ENCODE measurements at regions not wholly inside any gene's neighbourhood (a gene's known extent, or its start where the extent isn't known, plus 50 kb on each side); places are given as distances from the start of the nearest gene placed in this dataset.

GRCh38 chr13:91017669-91018053, 329.8 kb upstream of the MIR17HG start:
- ATAC-seq (ENCODE audit: low read depth) (no peak), DNase-seq (no peak)
- CTCF ChIA-PET = no interaction called here
- no peak for TF ChIP-seq CTCF (IDR thresholded peaks at IDR 0.05)
- intact Hi-C loops (cut with micrococcal nuclease) = no loop called here
- no peaks in the 10 kb centered on the region for H3K36me3 Mint-ChIP-seq (ENCODE audit: low read depth)
- H3K27ac Mint-ChIP-seq = no peak overlapping the region
- H3K4me1 Mint-ChIP-seq = no peaks in the 10 kb centered on the region
- POLR2A ChIA-PET = no interaction called here
- no peaks in the 10 kb centered on the region for H3K9me3 Mint-ChIP-seq
- H3K4me3 Mint-ChIP-seq = no peak overlapping the region
- H3K27me3 Mint-ChIP-seq = no peaks in the 10 kb centered on the region

- H3K27me3 Mint-ChIP-seq = no peaks in the 10 kb centered on the region
- H3K9me3 Mint-ChIP-seq = no peaks in the 10 kb centered on the region
- no peaks in the 10 kb centered on the region for H3K36me3 Mint-ChIP-seq (ENCODE audit: low read depth)
- H3K27ac Mint-ChIP-seq = no peak overlapping the region
- DNase-seq (no peak), ATAC-seq (ENCODE audit: low read depth) (no peak)
- H3K4me3 Mint-ChIP-seq = no peak overlapping the region
- CTCF ChIA-PET = no interaction called here
- POLR2A ChIA-PET = no interaction called here
- H3K4me1 Mint-ChIP-seq = no peaks in the 10 kb centered on the region
- no peak for TF ChIP-seq CTCF (IDR thresholded peaks at IDR 0.05)
- intact Hi-C loops (cut with micrococcal nuclease) = loop anchor here (1.0 kb wide), 1 partner anchor 18 kb away; no protein-coding TSS in a partner anchor
These were observed 326.9 kb upstream of the MIR17HG start for GRCh38 chr13:91020461-91021034.

GRCh38 chr13:91024157-91024792, 323.2 kb upstream of the MIR17HG start:
- no peak for ATAC-seq (ENCODE audit: low read depth)
- DNase-seq = no peak
- H3K27me3 Mint-ChIP-seq = no peaks in the 10 kb centered on the region
- no peak for TF ChIP-seq CTCF (IDR thresholded peaks at IDR 0.05)
- no peak overlapping the region for H3K27ac Mint-ChIP-seq
- intact Hi-C loops (cut with micrococcal nuclease) = no loop called here
- no peaks in the 10 kb centered on the region for H3K36me3 Mint-ChIP-seq (ENCODE audit: low read depth)
- H3K4me1 Mint-ChIP-seq = no peaks in the 10 kb centered on the region
- CTCF ChIA-PET = no interaction called here
- no peaks in the 10 kb centered on the region for H3K9me3 Mint-ChIP-seq
- H3K4me3 Mint-ChIP-seq = no peak overlapping the region
- POLR2A ChIA-PET = no interaction called here

GRCh38 chr13:91025442-91025841, 322.0 kb upstream of the MIR17HG start:
- POLR2A ChIA-PET = no interaction called here
- CTCF ChIA-PET = no interaction called here
- no peaks in the 10 kb centered on the region for H3K4me1 Mint-ChIP-seq
- no peaks in the 10 kb centered on the region for H3K36me3 Mint-ChIP-seq (ENCODE audit: low read depth)
- intact Hi-C loops (cut with micrococcal nuclease) = no loop called here
- no peaks in the 10 kb centered on the region for H3K27me3 Mint-ChIP-seq
- DNase-seq = no peak
- H3K27ac Mint-ChIP-seq = no peak overlapping the region
- TF ChIP-seq CTCF (IDR thresholded peaks at IDR 0.05) = no peak
- no peak for ATAC-seq (ENCODE audit: low read depth)
- no peak overlapping the region for H3K4me3 Mint-ChIP-seq
- H3K9me3 Mint-ChIP-seq = no peaks in the 10 kb centered on the region

- H3K27me3 Mint-ChIP-seq = no peaks in the 10 kb centered on the region
- no peak for TF ChIP-seq CTCF (IDR thresholded peaks at IDR 0.05)
- intact Hi-C loops (cut with micrococcal nuclease) = no loop called here
- CTCF ChIA-PET = no interaction called here
- no peak for ATAC-seq (ENCODE audit: low read depth)
- no peak for DNase-seq
- no peak overlapping the region for H3K4me3 Mint-ChIP-seq
- no peaks in the 10 kb centered on the region for H3K9me3 Mint-ChIP-seq
- no peaks in the 10 kb centered on the region for H3K4me1 Mint-ChIP-seq
- H3K27ac Mint-ChIP-seq = no peak overlapping the region
- POLR2A ChIA-PET = no interaction called here
- H3K36me3 Mint-ChIP-seq (ENCODE audit: low read depth) = no peaks in the 10 kb centered on the region
These were observed 316.0 kb upstream of the MIR17HG start for GRCh38 chr13:91031508-91031907.
